ENCODE measurements at regions not wholly inside any gene's neighbourhood (a gene's known extent, or its start where the extent isn't known, plus 50 kb on each side); places are given as distances from the start of the nearest gene placed in this dataset.

DNA sequence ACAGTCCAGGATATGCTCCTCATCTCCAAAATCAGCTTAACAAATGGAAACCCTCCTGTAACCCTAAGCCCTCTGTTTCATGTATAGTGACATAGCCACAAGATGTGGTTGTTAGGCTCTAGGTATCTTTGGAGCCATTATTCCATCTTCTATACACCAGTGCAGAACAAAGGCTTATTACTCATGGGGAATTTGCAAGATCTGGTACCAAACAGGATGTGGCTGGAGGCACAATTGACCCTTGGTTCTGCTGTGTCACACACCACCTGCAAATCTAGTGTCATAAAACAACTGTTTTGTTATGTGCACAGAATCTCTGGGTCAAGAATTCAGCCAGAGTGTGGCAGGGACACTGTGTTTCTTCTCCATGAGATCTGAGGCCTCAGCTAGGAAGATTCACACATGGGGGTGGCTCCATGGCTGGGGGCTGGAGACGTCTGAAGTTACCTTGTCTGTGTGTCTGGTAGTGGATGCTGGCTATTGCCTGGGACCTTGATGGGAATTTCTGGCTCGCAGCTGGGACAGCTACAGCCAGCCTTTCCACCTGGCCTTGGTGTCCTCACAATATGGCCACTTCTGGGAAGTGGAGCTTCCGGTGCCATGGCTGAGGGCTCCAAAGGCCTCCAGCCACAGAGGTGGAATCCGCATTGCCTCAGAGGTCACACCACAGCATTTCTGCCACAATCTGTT is 369.9 kb downstream of the CDH26 start:
- DNase-seq (ENCODE audit: low spot score in 2 of 2) = no peak
- intact Hi-C loops (cut with DNase I; ENCODE audit: low total_unique reads) = no loop called here
- 69 to 82% methylated on average over 4 of the region's 4 CpGs for WGBS, 2 donors
- no peak for TF ChIP-seq POLR2A (IDR thresholded peaks at IDR 0.05)
- TF ChIP-seq, protein P1, sequence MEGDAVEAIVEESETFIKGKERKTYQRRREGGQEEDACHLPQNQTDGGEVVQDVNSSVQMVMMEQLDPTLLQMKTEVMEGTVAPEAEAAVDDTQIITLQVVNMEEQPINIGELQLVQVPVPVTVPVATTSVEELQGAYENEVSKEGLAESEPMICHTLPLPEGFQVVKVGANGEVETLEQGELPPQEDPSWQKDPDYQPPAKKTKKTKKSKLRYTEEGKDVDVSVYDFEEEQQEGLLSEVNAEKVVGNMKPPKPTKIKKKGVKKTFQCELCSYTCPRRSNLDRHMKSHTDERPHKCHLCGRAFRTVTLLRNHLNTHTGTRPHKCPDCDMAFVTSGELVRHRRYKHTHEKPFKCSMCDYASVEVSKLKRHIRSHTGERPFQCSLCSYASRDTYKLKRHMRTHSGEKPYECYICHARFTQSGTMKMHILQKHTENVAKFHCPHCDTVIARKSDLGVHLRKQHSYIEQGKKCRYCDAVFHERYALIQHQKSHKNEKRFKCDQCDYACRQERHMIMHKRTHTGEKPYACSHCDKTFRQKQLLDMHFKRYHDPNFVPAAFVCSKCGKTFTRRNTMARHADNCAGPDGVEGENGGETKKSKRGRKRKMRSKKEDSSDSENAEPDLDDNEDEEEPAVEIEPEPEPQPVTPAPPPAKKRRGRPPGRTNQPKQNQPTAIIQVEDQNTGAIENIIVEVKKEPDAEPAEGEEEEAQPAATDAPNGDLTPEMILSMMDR (IDR thresholded peaks at IDR 0.05) = no peak
- no peak overlapping the region for H3K4me3 ChIP-seq (ENCODE audit: low read depth, poor library complexity, severe bottlenecking)

DNA sequence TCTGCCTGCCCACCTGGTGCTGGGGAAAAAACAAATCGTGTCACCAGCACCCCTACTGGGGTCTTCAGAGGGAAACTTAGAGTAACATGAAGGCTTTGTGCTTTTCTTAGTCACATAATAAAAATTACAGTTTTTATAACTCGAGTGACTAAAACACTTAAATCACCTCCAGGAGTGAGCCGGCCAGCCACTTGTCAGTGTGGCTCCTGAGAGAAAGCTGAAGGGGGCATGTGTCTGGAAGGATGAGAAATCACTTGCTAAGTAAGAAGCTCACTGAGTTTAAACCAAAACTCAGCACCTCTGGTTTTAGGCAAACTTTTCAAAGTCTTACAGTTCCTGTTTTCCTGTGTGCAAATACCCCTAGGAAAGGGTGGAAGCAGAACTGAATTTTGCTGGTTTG is 372.2 kb downstream of the CDH26 start:
- TF ChIP-seq POLR2A (IDR thresholded peaks at IDR 0.05) = no peak
- TF ChIP-seq, protein P1 (IDR thresholded peaks at IDR 0.05) = no peak
- 40% methylated on average over 3 of the region's 3 CpGs for WGBS, 2 donors
- intact Hi-C loops (cut with DNase I; ENCODE audit: low total_unique reads) = loop anchor here (10.0 kb wide), 1 partner anchor 856 kb away; no protein-coding TSS in a partner anchor
- H3K4me3 ChIP-seq (ENCODE audit: low read depth, poor library complexity, severe bottlenecking) = no peak overlapping the region
- DNase-seq (ENCODE audit: low spot score in 2 of 2) = no peak

DNA sequence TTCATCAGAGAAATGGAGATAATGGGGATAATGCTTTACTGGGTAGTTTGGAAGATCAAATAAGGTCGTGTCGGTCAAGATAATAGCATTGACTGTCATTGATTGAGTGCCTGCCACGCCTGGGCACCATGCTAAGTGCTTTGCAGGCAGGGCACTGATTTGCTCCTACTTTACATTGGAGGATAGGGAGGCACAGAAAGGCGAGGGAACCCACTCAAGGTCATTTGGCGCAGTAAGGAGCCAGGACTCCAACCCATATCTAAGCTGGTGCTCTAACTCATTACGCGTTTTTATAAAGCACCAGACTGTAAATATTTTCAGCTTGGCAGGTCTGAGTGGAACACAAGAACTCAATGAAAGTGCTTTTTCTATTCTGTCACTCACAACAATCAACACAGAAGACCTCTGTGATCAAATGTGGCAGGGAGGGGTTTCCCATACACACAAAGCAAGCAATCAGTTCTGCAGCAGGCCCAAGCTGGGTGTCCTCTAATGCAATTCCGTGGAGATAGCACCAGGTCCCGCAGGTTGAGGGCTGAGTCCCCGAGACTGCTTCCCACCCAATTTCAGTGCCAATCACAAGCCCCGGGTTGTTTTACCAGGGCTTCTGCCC is 373.6 kb downstream of the CDH26 start:
- TF ChIP-seq, protein P1 (IDR thresholded peaks at IDR 0.05) = no peak
- no peak for TF ChIP-seq POLR2A (IDR thresholded peaks at IDR 0.05)
- no peak overlapping the region for H3K4me3 ChIP-seq (ENCODE audit: low read depth, poor library complexity, severe bottlenecking)
- no peak for DNase-seq (ENCODE audit: low spot score in 2 of 2)
- intact Hi-C loops (cut with DNase I; ENCODE audit: low total_unique reads) = loop anchor here (10.0 kb wide), 1 partner anchor 857 kb away; no protein-coding TSS in a partner anchor
- WGBS, 2 donors = 86 to 91% methylated on average over 11 of the region's 11 CpGs

DNA sequence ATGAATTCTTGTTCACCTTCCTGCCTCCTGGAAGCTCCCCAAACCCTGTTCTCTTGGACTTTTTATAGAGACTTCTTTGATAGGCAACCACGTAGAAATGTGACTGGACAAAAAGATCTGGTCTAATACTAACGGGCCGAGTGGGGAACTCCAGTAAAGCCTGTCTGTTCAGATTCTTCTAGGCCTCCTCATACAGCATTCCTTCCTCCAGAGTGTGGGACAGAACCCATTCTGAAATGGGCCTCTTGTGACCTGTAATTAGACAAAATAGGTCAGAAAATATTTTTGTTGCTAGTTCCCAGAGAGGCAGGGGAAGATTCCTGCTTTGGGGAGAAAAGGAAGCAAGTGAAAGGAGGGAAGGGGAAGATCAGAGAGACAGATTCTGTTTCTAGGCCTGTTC is 374.3 kb downstream of the CDH26 start:
- DNase-seq (ENCODE audit: low spot score in 2 of 2) = no peak
- no peak overlapping the region for H3K4me3 ChIP-seq (ENCODE audit: low read depth, poor library complexity, severe bottlenecking)
- intact Hi-C loops (cut with DNase I; ENCODE audit: low total_unique reads) = loop anchor here (10.0 kb wide), 1 partner anchor 858 kb away; no protein-coding TSS in a partner anchor
- WGBS, 2 donors = 70 to 75% methylated on average over 3 of the region's 3 CpGs
- no peak for TF ChIP-seq POLR2A (IDR thresholded peaks at IDR 0.05)
- TF ChIP-seq, protein P1 (IDR thresholded peaks at IDR 0.05) = no peak

DNA sequence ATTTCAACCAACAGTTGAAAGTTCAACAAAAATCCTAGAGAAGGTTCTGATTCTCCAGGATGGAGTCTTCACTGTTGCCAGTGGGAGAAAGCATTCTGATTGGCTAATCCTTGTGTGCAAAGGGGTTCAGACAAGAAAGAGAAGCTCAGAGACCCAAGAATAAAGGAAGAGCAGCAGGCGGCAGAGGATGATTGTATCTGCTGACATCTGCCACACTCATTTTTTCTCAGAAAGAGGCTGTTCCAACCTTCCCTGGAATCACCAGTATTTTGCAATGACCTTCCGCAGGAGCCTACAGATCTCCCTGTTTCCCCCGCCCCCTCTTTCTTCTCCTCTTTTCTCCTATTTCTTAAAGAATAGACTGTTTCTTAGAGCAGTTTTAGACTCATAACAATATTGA is 376.7 kb downstream of the CDH26 start:
- TF ChIP-seq, protein P1 (IDR thresholded peaks at IDR 0.05) = no peak
- TF ChIP-seq POLR2A (IDR thresholded peaks at IDR 0.05) = no peak
- WGBS, 2 donors = 92 to 94% methylated on average over 3 of the region's 3 CpGs
- no peak overlapping the region for H3K4me3 ChIP-seq (ENCODE audit: low read depth, poor library complexity, severe bottlenecking)
- DNase-seq (ENCODE audit: low spot score in 2 of 2) = no peak
- intact Hi-C loops (cut with DNase I; ENCODE audit: low total_unique reads) = loop anchor here (10.0 kb wide), 1 partner anchor 860 kb away; no protein-coding TSS in a partner anchor

Data from lower leg skin (tissue), 4 donors.